ENCODE measurements at regions not wholly inside any gene's neighbourhood (a gene's known extent, or its start where the extent isn't known, plus 50 kb on each side); places are given as distances from the start of the nearest gene placed in this dataset.

- no peak for TF ChIP-seq POLR2AphosphoS5 (IDR thresholded peaks at IDR 0.05; ENCODE audit: low read depth, low read length)
- no peak for TF ChIP-seq SPI1 (IDR thresholded peaks at IDR 0.05; ENCODE audit: low read depth, low read length)
- no peak for TF ChIP-seq POLR2A (IDR thresholded peaks at IDR 0.05; ENCODE audit: low read depth, low read length)
- TF ChIP-seq POU2F2 (IDR thresholded peaks at IDR 0.05; ENCODE audit: low read depth, low read length) = no peak
Measured at GRCh38 chr22:48975886-48976285, 851.8 kb downstream of the BRD1 start.

All from GM12891 (cell line).